ENCODE measurements at regions not wholly inside any gene's neighbourhood (a gene's known extent, or its start where the extent isn't known, plus 50 kb on each side); places are given as distances from the start of the nearest gene placed in this dataset.

DNA sequence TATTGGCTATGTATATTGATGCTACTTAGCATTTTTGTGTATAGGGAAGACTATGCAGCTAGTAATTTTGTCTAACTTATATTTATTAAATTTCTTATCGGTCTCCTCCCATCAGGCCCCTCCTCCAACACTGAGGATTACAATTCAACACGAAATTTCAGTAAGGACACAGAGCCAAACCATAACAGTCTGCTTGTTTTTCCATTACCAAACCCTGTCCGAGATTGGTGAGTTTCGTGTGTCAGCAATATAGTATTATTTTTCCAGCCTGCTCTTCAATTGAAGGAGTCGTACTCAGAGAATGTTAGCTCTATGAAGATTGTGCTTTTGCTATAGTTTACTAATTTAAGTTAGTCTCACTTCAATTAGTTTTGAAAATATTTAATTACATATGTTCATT lies 1495.3 kb downstream of the MRPL39 start:
- ATAC-seq (replicated peaks; ENCODE audit: extremely low read depth, poor library complexity, severe bottlenecking), result no peak
- Mint-ChIP-seq H3K9me3 (peaks cover 3% of the 10 kb centered on the region), H3K4me3 (no peak overlapping the region), H3K27ac (ENCODE audit: low read depth) (no peak overlapping the region), H3K36me3 (ENCODE audit: insufficient read depth) (peaks cover 2% of the 10 kb centered on the region), H3K4me1 (no peaks in the 10 kb centered on the region), H3K27me3 (no peaks in the 10 kb centered on the region)
- no peak for DNase-seq (ENCODE audit: low spot score in 2 of 2)

DNA sequence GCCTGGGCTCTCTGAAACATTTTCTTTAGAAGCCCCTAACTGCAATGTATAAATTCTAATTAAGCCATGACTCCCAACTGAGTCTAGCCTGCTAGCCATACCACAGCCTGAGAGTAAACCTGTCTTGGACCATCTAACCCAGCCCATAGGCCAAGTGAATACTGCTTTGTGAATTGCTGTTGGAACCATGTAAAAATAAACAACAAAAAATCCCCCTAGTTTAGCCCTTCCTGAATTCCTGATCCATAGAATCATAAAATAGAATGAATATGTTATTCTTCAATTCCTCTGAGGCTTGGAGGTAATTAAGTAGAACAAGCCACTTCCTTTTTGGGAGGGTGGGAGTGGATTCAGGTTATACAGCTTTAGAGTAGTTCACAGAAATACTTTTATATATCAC lies 1496.4 kb downstream of the MRPL39 start:
- peaks cover 3% of the 10 kb centered on the region for H3K9me3 Mint-ChIP-seq
- ATAC-seq (replicated peaks; ENCODE audit: extremely low read depth, poor library complexity, severe bottlenecking), result no peak
- no peaks in the 10 kb centered on the region for H3K4me1 Mint-ChIP-seq
- peaks cover 2% of the 10 kb centered on the region for H3K36me3 Mint-ChIP-seq (ENCODE audit: insufficient read depth)
- no peak for DNase-seq (ENCODE audit: low spot score in 2 of 2)
- no peak overlapping the region for H3K4me3 Mint-ChIP-seq
- H3K27me3 Mint-ChIP-seq, result no peaks in the 10 kb centered on the region
- H3K27ac Mint-ChIP-seq (ENCODE audit: low read depth), result no peak overlapping the region

DNA sequence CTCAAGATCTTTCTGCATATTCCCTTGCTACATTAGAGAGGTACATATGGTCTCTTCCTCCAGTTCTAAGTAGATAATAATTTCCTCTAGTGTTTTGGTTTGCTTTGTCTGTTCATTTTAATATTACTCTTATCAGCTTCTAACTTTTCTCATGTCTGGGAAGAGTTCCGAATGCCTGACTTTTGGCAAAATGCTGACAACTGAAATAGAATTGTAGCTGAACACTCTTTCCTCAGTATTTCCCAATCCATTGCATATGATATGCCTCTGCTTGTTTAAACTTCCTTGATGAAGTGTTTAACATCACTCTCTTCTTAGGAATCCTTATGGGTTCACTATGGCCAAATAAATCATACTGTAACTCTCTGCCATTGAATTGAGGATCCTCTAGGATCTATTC lies 1510.1 kb downstream of the MRPL39 start:
- Mint-ChIP-seq H3K27me3 (no peaks in the 10 kb centered on the region), H3K4me1 (no peaks in the 10 kb centered on the region), H3K36me3 (ENCODE audit: insufficient read depth) (no peaks in the 10 kb centered on the region), H3K27ac (ENCODE audit: low read depth) (no peak overlapping the region), H3K4me3 (no peak overlapping the region), H3K9me3 (peaks cover 21% of the 10 kb centered on the region)
- DNase-seq (ENCODE audit: low spot score in 2 of 2) (no peak), ATAC-seq (replicated peaks; ENCODE audit: extremely low read depth, poor library complexity, severe bottlenecking) (no peak)

DNA sequence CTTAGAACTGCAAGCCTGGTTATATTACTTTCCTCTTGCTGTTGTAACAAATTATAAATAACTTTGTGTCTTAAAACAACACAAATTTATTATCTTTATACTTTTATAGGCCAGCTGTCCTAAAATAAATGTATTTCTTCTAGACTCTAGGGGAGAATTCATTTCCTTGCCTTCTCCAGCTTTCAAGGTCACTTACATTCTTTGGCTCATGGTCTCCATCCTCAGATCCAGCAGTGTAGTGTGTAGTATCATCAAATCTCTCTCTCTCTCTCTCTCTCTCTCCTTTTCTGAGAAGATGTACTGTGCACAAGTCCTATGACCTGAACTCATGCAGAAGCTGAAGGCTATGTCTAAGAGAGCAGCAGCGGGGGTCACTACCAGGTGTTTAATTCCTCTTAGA lies 1510.6 kb downstream of the MRPL39 start:
- Mint-ChIP-seq H3K27me3 (no peaks in the 10 kb centered on the region), H3K27ac (ENCODE audit: low read depth) (no peak overlapping the region), H3K4me3 (no peak overlapping the region), H3K9me3 (peaks cover 24% of the 10 kb centered on the region), H3K36me3 (ENCODE audit: insufficient read depth) (no peaks in the 10 kb centered on the region), H3K4me1 (no peaks in the 10 kb centered on the region)
- DNase-seq (ENCODE audit: low spot score in 2 of 2) (no peak), ATAC-seq (replicated peaks; ENCODE audit: extremely low read depth, poor library complexity, severe bottlenecking) (no peak)

DNA sequence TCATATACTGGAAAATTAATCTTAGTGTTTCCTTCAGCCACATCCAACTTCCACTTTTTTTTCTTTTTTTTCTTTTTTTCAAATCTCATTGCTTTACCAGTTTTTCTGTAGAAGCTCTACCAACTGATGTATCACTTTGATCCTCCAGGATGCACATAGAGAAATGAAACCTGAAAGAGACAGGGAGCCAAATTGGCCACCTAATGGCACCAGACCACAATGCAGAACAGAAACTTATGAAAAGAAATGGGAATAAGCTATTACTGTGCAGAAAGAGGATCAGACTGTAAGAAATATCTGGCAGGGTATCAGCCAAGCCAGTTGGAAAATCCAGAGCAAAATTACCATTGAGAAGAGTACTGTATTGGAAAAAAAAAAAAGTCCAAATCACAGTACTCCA lies 1514.2 kb downstream of the MRPL39 start:
- DNase-seq (ENCODE audit: low spot score in 2 of 2), result no peak
- H3K9me3 Mint-ChIP-seq, result peaks cover 44% of the 10 kb centered on the region
- no peak overlapping the region for H3K27ac Mint-ChIP-seq (ENCODE audit: low read depth)
- no peaks in the 10 kb centered on the region for H3K4me1 Mint-ChIP-seq
- no peaks in the 10 kb centered on the region for H3K27me3 Mint-ChIP-seq
- ATAC-seq (replicated peaks; ENCODE audit: extremely low read depth, poor library complexity, severe bottlenecking), result no peak
- H3K4me3 Mint-ChIP-seq, result no peak overlapping the region
- no peaks in the 10 kb centered on the region for H3K36me3 Mint-ChIP-seq (ENCODE audit: insufficient read depth)

- no peak for DNase-seq (ENCODE audit: low spot score in 2 of 2)
- no peaks in the 10 kb centered on the region for H3K36me3 Mint-ChIP-seq (ENCODE audit: insufficient read depth)
- ATAC-seq (replicated peaks; ENCODE audit: extremely low read depth, poor library complexity, severe bottlenecking), result no peak
- H3K4me1 Mint-ChIP-seq, result no peaks in the 10 kb centered on the region
- H3K9me3 Mint-ChIP-seq, result peaks cover 12% of the 10 kb centered on the region
- no peak overlapping the region for H3K27ac Mint-ChIP-seq (ENCODE audit: low read depth)
- no peaks in the 10 kb centered on the region for H3K27me3 Mint-ChIP-seq
- H3K4me3 Mint-ChIP-seq, result no peak overlapping the region
Observed at GRCh38 chr21:24076179-24076578, 1531.1 kb downstream of the MRPL39 start.

DNA sequence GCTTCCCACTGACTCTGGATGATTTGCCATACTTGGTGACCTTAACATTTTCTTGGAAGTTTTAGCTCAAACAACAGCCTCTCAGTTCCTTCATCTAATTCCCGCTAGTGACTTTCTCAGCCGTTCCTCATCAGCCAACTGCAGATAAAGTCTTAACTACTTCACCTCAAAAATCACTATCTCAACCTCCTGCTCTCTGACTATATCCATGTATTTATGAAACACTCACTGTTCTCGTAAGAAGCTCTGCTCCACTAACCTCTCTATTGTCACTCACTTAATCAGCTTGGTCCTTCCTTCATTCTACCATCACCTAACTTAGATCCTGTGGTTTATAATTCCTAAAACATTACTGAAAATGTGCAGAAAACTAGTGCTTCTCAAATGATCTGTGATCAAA lies 1551.6 kb downstream of the MRPL39 start:
- DNase-seq (ENCODE audit: low spot score in 2 of 2), result no peak
- Mint-ChIP-seq H3K9me3 (no peaks in the 10 kb centered on the region), H3K27me3 (no peaks in the 10 kb centered on the region), H3K4me1 (no peaks in the 10 kb centered on the region), H3K27ac (ENCODE audit: low read depth) (no peak overlapping the region), H3K36me3 (ENCODE audit: insufficient read depth) (no peaks in the 10 kb centered on the region), H3K4me3 (no peak overlapping the region)
- ATAC-seq (replicated peaks; ENCODE audit: extremely low read depth, poor library complexity, severe bottlenecking), result no peak

DNA sequence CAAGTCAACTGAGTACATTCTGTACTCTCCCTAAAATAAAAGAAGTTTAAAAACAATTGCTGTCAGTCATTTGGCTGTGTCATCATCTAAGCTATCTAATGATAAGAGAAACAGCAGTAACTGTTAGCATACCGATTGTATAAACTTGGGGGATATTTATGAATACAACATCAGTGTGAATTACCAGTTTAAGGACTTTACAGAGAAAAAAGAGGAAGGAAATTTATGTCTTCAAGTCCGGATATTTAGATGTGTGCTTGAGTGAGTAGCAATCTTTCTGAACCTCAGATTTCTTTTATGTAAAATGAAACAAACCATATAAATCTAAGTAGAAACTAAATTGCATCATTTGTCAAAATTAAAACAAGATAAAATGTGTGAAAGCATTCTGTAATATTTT lies 1557.0 kb downstream of the MRPL39 start:
- Mint-ChIP-seq H3K4me3 (no peak overlapping the region), H3K9me3 (no peaks in the 10 kb centered on the region), H3K27me3 (no peaks in the 10 kb centered on the region), H3K27ac (ENCODE audit: low read depth) (no peak overlapping the region), H3K36me3 (ENCODE audit: insufficient read depth) (no peaks in the 10 kb centered on the region), H3K4me1 (no peaks in the 10 kb centered on the region)
- DNase-seq (ENCODE audit: low spot score in 2 of 2) (no peak), ATAC-seq (replicated peaks; ENCODE audit: extremely low read depth, poor library complexity, severe bottlenecking) (no peak)

DNA sequence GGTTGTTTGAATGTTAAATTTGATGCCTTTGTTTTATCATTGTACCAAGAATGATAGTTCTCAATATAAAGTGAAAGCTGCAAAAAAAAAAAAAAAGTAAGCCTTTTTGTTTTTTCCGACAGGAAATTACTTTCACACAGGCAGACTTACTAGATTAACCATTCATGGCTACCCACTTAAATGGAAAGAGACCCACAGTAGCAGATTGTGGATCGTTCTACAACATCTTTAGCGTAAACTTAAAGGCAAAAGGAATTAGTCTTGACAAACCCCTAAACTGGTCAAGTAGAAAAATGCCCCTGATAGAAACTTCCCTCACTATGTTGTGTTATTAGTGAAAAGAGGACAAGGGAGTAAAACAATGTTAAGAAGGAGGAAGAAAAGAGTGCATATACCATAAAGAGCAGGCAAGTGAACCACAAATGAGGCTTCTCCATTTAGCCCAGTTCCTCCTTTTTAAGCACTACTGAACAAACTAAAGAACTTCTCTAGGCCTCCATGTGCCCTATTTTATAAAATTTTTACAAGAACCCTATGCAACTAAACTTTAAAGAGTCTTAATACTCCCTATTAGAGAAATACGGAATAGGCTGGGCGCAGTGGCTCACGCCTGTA lies 1560.3 kb downstream of the MRPL39 start:
- no peaks in the 10 kb centered on the region for H3K9me3 Mint-ChIP-seq
- no peak for ATAC-seq (replicated peaks; ENCODE audit: extremely low read depth, poor library complexity, severe bottlenecking)
- no peak overlapping the region for H3K27ac Mint-ChIP-seq (ENCODE audit: low read depth)
- no peaks in the 10 kb centered on the region for H3K4me1 Mint-ChIP-seq
- H3K4me3 Mint-ChIP-seq, result no peak overlapping the region
- no peaks in the 10 kb centered on the region for H3K27me3 Mint-ChIP-seq
- no peak for DNase-seq (ENCODE audit: low spot score in 2 of 2)
- no peaks in the 10 kb centered on the region for H3K36me3 Mint-ChIP-seq (ENCODE audit: insufficient read depth)

DNA sequence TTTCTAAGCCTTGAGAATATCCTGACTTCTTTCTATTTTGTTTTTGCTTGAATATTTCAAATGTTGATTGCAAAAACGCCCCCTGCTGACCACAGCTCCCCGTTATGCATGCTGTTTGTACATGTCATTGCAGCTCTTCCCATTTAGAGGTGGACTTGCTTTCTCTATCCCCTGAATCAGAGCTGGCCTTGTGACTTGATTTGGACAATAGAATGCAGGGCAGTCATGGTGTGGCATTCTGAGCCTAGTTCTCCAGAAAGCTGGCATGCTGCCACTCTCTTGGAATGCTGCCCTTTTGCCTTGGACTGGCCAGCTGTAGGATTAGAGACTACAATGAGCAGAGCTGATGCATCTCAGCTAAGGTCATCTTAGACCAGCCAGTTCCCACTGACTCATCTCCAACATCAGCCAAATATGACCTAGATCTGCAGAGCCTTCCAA lies 1561.5 kb downstream of the MRPL39 start:
- H3K9me3 Mint-ChIP-seq, result no peaks in the 10 kb centered on the region
- no peak overlapping the region for H3K4me3 Mint-ChIP-seq
- H3K27ac Mint-ChIP-seq (ENCODE audit: low read depth), result no peak overlapping the region
- no peaks in the 10 kb centered on the region for H3K27me3 Mint-ChIP-seq
- H3K4me1 Mint-ChIP-seq, result no peaks in the 10 kb centered on the region
- ATAC-seq (replicated peaks; ENCODE audit: extremely low read depth, poor library complexity, severe bottlenecking), result no peak
- H3K36me3 Mint-ChIP-seq (ENCODE audit: insufficient read depth), result no peaks in the 10 kb centered on the region
- no peak for DNase-seq (ENCODE audit: low spot score in 2 of 2)

GRCh38 chr21:24045373-24045772 lies 1561.9 kb downstream of the MRPL39 start:
- no peak overlapping the region for H3K27ac Mint-ChIP-seq (ENCODE audit: low read depth)
- peaks cover 3% of the 10 kb centered on the region for H3K9me3 Mint-ChIP-seq
- no peak overlapping the region for H3K4me3 Mint-ChIP-seq
- ATAC-seq (replicated peaks; ENCODE audit: extremely low read depth, poor library complexity, severe bottlenecking) (no peak), DNase-seq (ENCODE audit: low spot score in 2 of 2) (no peak)
- H3K36me3 Mint-ChIP-seq (ENCODE audit: insufficient read depth), result no peaks in the 10 kb centered on the region
- no peaks in the 10 kb centered on the region for H3K4me1 Mint-ChIP-seq
- no peaks in the 10 kb centered on the region for H3K27me3 Mint-ChIP-seq

DNA sequence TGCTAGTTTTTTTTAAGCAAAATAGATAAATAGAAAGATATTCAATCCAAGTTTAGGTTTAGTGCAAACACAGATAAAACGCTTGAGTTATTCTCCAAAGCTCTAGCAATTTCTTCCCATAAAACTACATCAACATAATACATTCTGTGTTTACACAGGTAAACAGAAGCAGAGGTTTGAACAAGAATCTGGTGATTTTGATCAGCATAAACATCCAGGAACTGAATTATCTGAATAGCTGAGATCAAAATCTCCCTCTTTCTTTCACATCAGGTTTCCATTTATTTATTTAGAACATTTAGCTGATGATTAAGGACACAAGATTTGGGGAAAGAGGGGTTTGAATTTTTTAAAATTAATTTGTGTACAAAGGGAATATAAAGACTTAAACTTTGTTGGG lies 1564.6 kb downstream of the MRPL39 start:
- Mint-ChIP-seq H3K4me3 (no peak overlapping the region), H3K4me1 (no peaks in the 10 kb centered on the region), H3K9me3 (peaks cover 6% of the 10 kb centered on the region), H3K36me3 (ENCODE audit: insufficient read depth) (no peaks in the 10 kb centered on the region), H3K27ac (ENCODE audit: low read depth) (no peak overlapping the region), H3K27me3 (no peaks in the 10 kb centered on the region)
- DNase-seq (ENCODE audit: low spot score in 2 of 2) (no peak), ATAC-seq (replicated peaks; ENCODE audit: extremely low read depth, poor library complexity, severe bottlenecking) (no peak)

GRCh38 chr21:24032709-24033232 lies 1574.5 kb downstream of the MRPL39 start:
- H3K27me3 Mint-ChIP-seq, result no peaks in the 10 kb centered on the region
- ATAC-seq (replicated peaks; ENCODE audit: extremely low read depth, poor library complexity, severe bottlenecking), result no peak
- no peak overlapping the region for H3K4me3 Mint-ChIP-seq
- H3K36me3 Mint-ChIP-seq (ENCODE audit: insufficient read depth), result no peaks in the 10 kb centered on the region
- DNase-seq (ENCODE audit: low spot score in 2 of 2), result no peak
- H3K9me3 Mint-ChIP-seq, result peaks cover 6% of the 10 kb centered on the region
- H3K27ac Mint-ChIP-seq (ENCODE audit: low read depth), result no peak overlapping the region
- no peaks in the 10 kb centered on the region for H3K4me1 Mint-ChIP-seq
